ENCODE measurements at regions not wholly inside any gene's neighbourhood (a gene's known extent, or its start where the extent isn't known, plus 50 kb on each side); places are given as distances from the start of the nearest gene placed in this dataset.

GRCh38 chr1:116276532-116276931 lies 96.5 kb upstream of the ATP1A1 start:
- TF ChIP-seq CTCF (IDR thresholded peaks at IDR 0.05; ENCODE audit: extremely low read depth, missing control alignments), result no peak
- no peak for DNase-seq (ENCODE audit: low spot score)

GRCh38 chr1:116277840-116278540 lies 95.1 kb upstream of the ATP1A1 start:
- DNase-seq (ENCODE audit: low spot score), result no peak
- TF ChIP-seq CTCF (IDR thresholded peaks at IDR 0.05; ENCODE audit: extremely low read depth, missing control alignments), result no peak

- no peak for TF ChIP-seq CTCF (IDR thresholded peaks at IDR 0.05; ENCODE audit: extremely low read depth, missing control alignments)
- DNase-seq (ENCODE audit: low spot score), result no peak
These were observed 94.5 kb upstream of the ATP1A1 start for GRCh38 chr1:116278541-116278866.

GRCh38 chr1:116279715-116280114 lies 93.3 kb upstream of the ATP1A1 start:
- no peak for DNase-seq (ENCODE audit: low spot score)
- no peak for TF ChIP-seq CTCF (IDR thresholded peaks at IDR 0.05; ENCODE audit: extremely low read depth, missing control alignments)

GRCh38 chr1:116284819-116285390 lies 88.1 kb upstream of the ATP1A1 start:
- no peak for DNase-seq (ENCODE audit: low spot score)

GRCh38 chr1:116286541-116286971 lies 86.5 kb upstream of the ATP1A1 start:
- no peak for DNase-seq (ENCODE audit: low spot score)
- TF ChIP-seq CTCF (IDR thresholded peaks at IDR 0.05; ENCODE audit: extremely low read depth, missing control alignments), result no peak

More at GRCh38 chr1:116284819-116285390, 88.1 kb upstream of the ATP1A1 start:
- TF ChIP-seq CTCF (IDR thresholded peaks at IDR 0.05; ENCODE audit: extremely low read depth, missing control alignments), result no peak

GRCh38 chr1:116287341-116288200 lies 85.5 kb upstream of the ATP1A1 start:
- TF ChIP-seq CTCF (IDR thresholded peaks at IDR 0.05; ENCODE audit: extremely low read depth, missing control alignments), result no peak
- no peak for DNase-seq (ENCODE audit: low spot score)
